Activated T-helper 2 cell treated with anti-CD3 and anti-CD28 coated beads, Interferon-gamma antibody, Interleukin-2, Interleukin-4, amounts not matched to agents 10 μg/mL and 5 μg/mL and 100 μg/mL, durations not matched to agents 14 hours and 24 hours and 36 hours (primary cell): ENCODE measurements at regions not wholly inside any gene's neighbourhood (a gene's known extent, or its start where the extent isn't known, plus 50 kb on each side); places are given as distances from the start of the nearest gene placed in this dataset.

Experiments
- DNase-seq: peaks from one replicate; pipeline ENCODE4 v3.0.0; 2021; ENCODE audit warnings: low spot score
- H3K27ac Mint-ChIP-seq: one replicate; pipeline ENCODE4 v1.8.0; 2021; ENCODE audit warnings: mixed read lengths
- H3K27me3 Mint-ChIP-seq: one replicate; pipeline ENCODE4 v1.8.0; 2021; ENCODE audit warnings: low read depth, mixed read lengths
- H3K36me3 Mint-ChIP-seq: one replicate; pipeline ENCODE4 v1.8.0; 2021; ENCODE audit warnings: low read depth, mixed read lengths
- H3K4me1 Mint-ChIP-seq: one replicate; pipeline ENCODE4 v1.8.0; 2021; ENCODE audit warnings: low read depth, mixed read lengths
- H3K4me3 Mint-ChIP-seq: one replicate; pipeline ENCODE4 v1.8.0; 2021; ENCODE audit warnings: low read depth, mild to moderate bottlenecking, moderate library complexity, mixed read lengths
- H3K9me3 Mint-ChIP-seq: one replicate; pipeline ENCODE4 v1.8.0; 2021; ENCODE audit warnings: mixed read lengths
- intact Hi-C: fragments of 100-400 bp; cut with micrococcal nuclease; formaldehyde crosslinking; loops from one replicate; pipeline ENCODE4 v1.15.1; 2023

GRCh38 chr12:34526946-34527345, 504.6 kb downstream of the ALG10 start:
- H3K27ac Mint-ChIP-seq = no peak overlapping the region
- intact Hi-C loops = no loop called here
- no peak for DNase-seq
- peaks cover 70% of the 10 kb centered on the region for H3K9me3 Mint-ChIP-seq
- H3K4me1 Mint-ChIP-seq = no peaks in the 10 kb centered on the region
- H3K27me3 Mint-ChIP-seq = no peaks in the 10 kb centered on the region
- no peak overlapping the region for H3K4me3 Mint-ChIP-seq
- H3K36me3 Mint-ChIP-seq = no peaks in the 10 kb centered on the region

GRCh38 chr12:34547276-34547675, 525.0 kb downstream of the ALG10 start:
- Mint-ChIP-seq H3K4me3 (no peak overlapping the region), H3K27me3 (no peaks in the 10 kb centered on the region), H3K4me1 (no peaks in the 10 kb centered on the region), H3K27ac (no peak overlapping the region), H3K36me3 (no peaks in the 10 kb centered on the region), H3K9me3 (peaks cover 59% of the 10 kb centered on the region)
- intact Hi-C loops = no loop called here
- DNase-seq = no peak

GRCh38 chr12:34591966-34592365, 569.7 kb downstream of the ALG10 start:
- Mint-ChIP-seq H3K36me3 (no peaks in the 10 kb centered on the region), H3K4me3 (no peak overlapping the region), H3K27me3 (no peaks in the 10 kb centered on the region), H3K4me1 (no peaks in the 10 kb centered on the region), H3K9me3 (peaks cover 84% of the 10 kb centered on the region), H3K27ac (no peak overlapping the region)
- DNase-seq = no peak
- intact Hi-C loops = no loop called here

GRCh38 chr12:34595749-34596733, 573.7 kb downstream of the ALG10 start:
- no peak for DNase-seq
- no peaks in the 10 kb centered on the region for H3K4me1 Mint-ChIP-seq
- H3K27me3 Mint-ChIP-seq = no peaks in the 10 kb centered on the region
- H3K9me3 Mint-ChIP-seq = peaks cover 91% of the 10 kb centered on the region
- H3K36me3 Mint-ChIP-seq = peaks cover 2% of the 10 kb centered on the region
- no peak overlapping the region for H3K27ac Mint-ChIP-seq
- intact Hi-C loops = no loop called here
- H3K4me3 Mint-ChIP-seq = no peak overlapping the region

- Mint-ChIP-seq H3K4me1 (no peaks in the 10 kb centered on the region), H3K9me3 (peaks cover 87% of the 10 kb centered on the region), H3K36me3 (peaks cover 2% of the 10 kb centered on the region), H3K27me3 (no peaks in the 10 kb centered on the region), H3K4me3 (no peak overlapping the region), H3K27ac (no peak overlapping the region)
- no peak for DNase-seq
- intact Hi-C loops = no loop called here
Observed at GRCh38 chr12:34597548-34598351, 575.5 kb downstream of the ALG10 start.

- Mint-ChIP-seq H3K36me3 (peaks cover 2% of the 10 kb centered on the region), H3K4me1 (no peaks in the 10 kb centered on the region), H3K27me3 (no peaks in the 10 kb centered on the region), H3K9me3 (peaks cover 90% of the 10 kb centered on the region), H3K4me3 (no peak overlapping the region), H3K27ac (no peak overlapping the region)
- intact Hi-C loops = no loop called here
- DNase-seq = no peak
Observed at GRCh38 chr12:34598352-34598827, 576.1 kb downstream of the ALG10 start.

- peaks cover 2% of the 10 kb centered on the region for H3K36me3 Mint-ChIP-seq
- peaks cover 90% of the 10 kb centered on the region for H3K9me3 Mint-ChIP-seq
- H3K27ac Mint-ChIP-seq = no peak overlapping the region
- H3K27me3 Mint-ChIP-seq = no peaks in the 10 kb centered on the region
- intact Hi-C loops = no loop called here
- H3K4me1 Mint-ChIP-seq = no peaks in the 10 kb centered on the region
- no peak overlapping the region for H3K4me3 Mint-ChIP-seq
- no peak for DNase-seq
Observed at GRCh38 chr12:34598851-34599529, 576.7 kb downstream of the ALG10 start.

- Mint-ChIP-seq H3K27ac (no peak overlapping the region), H3K4me1 (no peaks in the 10 kb centered on the region), H3K27me3 (no peaks in the 10 kb centered on the region), H3K4me3 (no peak overlapping the region), H3K9me3 (peaks cover 89% of the 10 kb centered on the region), H3K36me3 (peaks cover 2% of the 10 kb centered on the region)
- no peak for DNase-seq
- intact Hi-C loops = no loop called here
Observed at GRCh38 chr12:34599530-34600513, 577.5 kb downstream of the ALG10 start.

- no peak for DNase-seq
- H3K4me1 Mint-ChIP-seq = no peaks in the 10 kb centered on the region
- no peak overlapping the region for H3K4me3 Mint-ChIP-seq
- no peaks in the 10 kb centered on the region for H3K27me3 Mint-ChIP-seq
- H3K27ac Mint-ChIP-seq = no peak overlapping the region
- peaks cover 2% of the 10 kb centered on the region for H3K36me3 Mint-ChIP-seq
- intact Hi-C loops = no loop called here
- peaks cover 80% of the 10 kb centered on the region for H3K9me3 Mint-ChIP-seq
Observed at GRCh38 chr12:34600592-34601462, 578.5 kb downstream of the ALG10 start.

- Mint-ChIP-seq H3K36me3 (peaks cover 2% of the 10 kb centered on the region), H3K27me3 (no peaks in the 10 kb centered on the region), H3K4me1 (no peaks in the 10 kb centered on the region), H3K27ac (no peak overlapping the region), H3K9me3 (peaks cover 80% of the 10 kb centered on the region), H3K4me3 (no peak overlapping the region)
- intact Hi-C loops = no loop called here
- DNase-seq = no peak
Observed at GRCh38 chr12:34601689-34602088, 579.4 kb downstream of the ALG10 start.

- no peaks in the 10 kb centered on the region for H3K4me1 Mint-ChIP-seq
- H3K4me3 Mint-ChIP-seq = no peak overlapping the region
- H3K36me3 Mint-ChIP-seq = peaks cover 2% of the 10 kb centered on the region
Observed at GRCh38 chr12:34602213-34602940, 580.1 kb downstream of the ALG10 start.

More at GRCh38 chr12:34602213-34602940, 580.1 kb downstream of the ALG10 start:
- H3K9me3 Mint-ChIP-seq = peaks cover 77% of the 10 kb centered on the region
- DNase-seq = no peak
- H3K27ac Mint-ChIP-seq = no peak overlapping the region
- no peaks in the 10 kb centered on the region for H3K27me3 Mint-ChIP-seq
- intact Hi-C loops = no loop called here
